Endothelial cell of umbilical vein (primary cell): ENCODE measurements at regions not wholly inside any gene's neighbourhood (a gene's known extent, or its start where the extent isn't known, plus 50 kb on each side); places are given as distances from the start of the nearest gene placed in this dataset.

Source experiments
- BruUV-seq: library from RNA; stranded (reverse); fragments of 400-500 nt; replicated peaks from 2 replicates; lab custom pipeline; 2021; lab: Mats Ljungman, UMichigan
- CTCF ChIA-PET: fragments of 300-600, 350-600 bp; sonication (Branson Sonifier 250); formaldehyde crosslinking; loops from one replicate; lab custom pipeline; 2021; ENCODE audit warnings: antibody characterized with exemption, inconsistent platforms; lab: Charles Lee
- POLR2A ChIA-PET: fragments of 300-600, 350-600 bp; sonication (Branson Sonifier 250); formaldehyde crosslinking; loops from one replicate; lab custom pipeline; 2021; ENCODE audit warnings: antibody characterized with exemption, inconsistent platforms; lab: Charles Lee
- DNase-seq: peaks from one replicate; pipeline ENCODE4 v3.0.0-alpha.2; 2011; ENCODE audit warnings: low read depth, low spot score
- FAIRE-seq: peaks from 2 replicates; lab custom pipeline; 2011; peaks lifted over from hg19 to GRCh38; lab: Jason Lieb, UNC
- H2AFZ ChIP-seq: 2 replicates; pipeline ENCODE4 v1.6.0; 2012; ENCODE audit warnings: low read depth, low read length, control low read depth, inconsistent platforms
- H3K27ac ChIP-seq: 2 replicates; pipeline ENCODE4 v1.5.1; 2011; ENCODE audit warnings: low read depth, mild to moderate bottlenecking, control low read depth, low read length, moderate library complexity; ENCODE audit not compliant: insufficient read depth
- H3K27me3 ChIP-seq, 2 experiments: 2 replicates each; pipeline versions ENCODE4 v1.6.0 to v1.6.1; 2011; ENCODE audit warnings: low read length in 2 of 2, mixed read lengths in 1 of 2; ENCODE audit not compliant: control insufficient read depth in 2 of 2, insufficient read depth in 2 of 2
- H3K36me3 ChIP-seq, 2 experiments: 2 replicates in 1 of 2; 3 replicates in 1 of 2; pipeline ENCODE4 v1.5.1; 2011; ENCODE audit warnings: low read length in 2 of 2, mild to moderate bottlenecking in 1 of 2, moderate library complexity in 1 of 2; ENCODE audit not compliant: control insufficient read depth in 2 of 2, insufficient read depth in 2 of 2; ENCODE audit errors: extremely low read depth in 1 of 2
- H3K4me1 ChIP-seq: 3 replicates; pipeline ENCODE4 v1.5.1; 2011; ENCODE audit warnings: mild to moderate bottlenecking, low read length; ENCODE audit not compliant: control insufficient read depth, insufficient read depth; ENCODE audit errors: extremely low read depth
- H3K4me2 ChIP-seq: 2 replicates; pipeline ENCODE4 v1.6.1; 2011; ENCODE audit warnings: low read length, control low read depth, mixed read lengths; ENCODE audit not compliant: insufficient read depth
- H3K4me3 ChIP-seq, 3 experiments: fragments of 200-600 bp in 1 of 3; sonication (generic), shearing (Covaris generic) in 1 of 3; replicated peaks in 1 of 3; 2 replicates each; pipeline ENCODE4 v1.5.1; 2011 to 2016; ENCODE audit warnings: control low read depth in 3 of 3, low read length in 3 of 3, mild to moderate bottlenecking in 2 of 3, inconsistent platforms in 1 of 3, low read depth in 1 of 3, moderate library complexity in 1 of 3; ENCODE audit not compliant: insufficient read depth in 1 of 3
- H3K79me2 ChIP-seq: 2 replicates; pipeline ENCODE4 v1.6.0; 2012; ENCODE audit warnings: low read length, inconsistent platforms; ENCODE audit not compliant: control insufficient read depth, insufficient read depth
- H3K9ac ChIP-seq: replicated peaks from 2 replicates; pipeline ENCODE3; 2011; ENCODE audit warnings: low read length, control low read depth; ENCODE audit not compliant: insufficient read depth; ENCODE audit errors: extremely low read depth
- H3K9me1 ChIP-seq: replicated peaks from 3 replicates; pipeline ENCODE4 v1.6.0; 2011; ENCODE audit warnings: mild to moderate bottlenecking, low read length; ENCODE audit not compliant: control insufficient read depth, insufficient read depth; ENCODE audit errors: extremely low read depth
- H3K9me3 ChIP-seq: replicated peaks from 2 replicates; pipeline ENCODE4 v1.5.1; 2012; ENCODE audit warnings: low read length, inconsistent platforms; ENCODE audit not compliant: control insufficient read depth, insufficient read depth
- H4K20me1 ChIP-seq: replicated peaks from 2 replicates; pipeline ENCODE3; 2011; ENCODE audit warnings: mild to moderate bottlenecking, low read length; ENCODE audit not compliant: control insufficient read depth, insufficient read depth; ENCODE audit errors: extremely low read depth
- EZH2 ChIP-seq: IDR thresholded peaks from 2 replicates; pipeline ENCODE4 v1.6.1; 2012; ENCODE audit warnings: borderline replicate concordance, low read depth, mild to moderate bottlenecking, moderate library complexity, low read length, inconsistent platforms; ENCODE audit not compliant: severe bottlenecking
- FOS ChIP-seq: IDR thresholded peaks from 2 replicates; pipeline ENCODE4 v1.6.1; 2011; ENCODE audit warnings: mild to moderate bottlenecking, low read length, moderate library complexity, borderline replicate concordance; ENCODE audit not compliant: insufficient read depth
- GATA2 ChIP-seq: IDR thresholded peaks from 2 replicates; pipeline ENCODE4 v1.7.0; 2011; ENCODE audit warnings: low read depth, mild to moderate bottlenecking, moderate library complexity, mixed read lengths, low read length; ENCODE audit not compliant: insufficient read length, insufficient read depth
- JUN ChIP-seq: IDR thresholded peaks from 2 replicates; pipeline ENCODE4 v1.6.1; 2011; ENCODE audit warnings: borderline replicate concordance, low read depth; ENCODE audit not compliant: insufficient read length, insufficient read depth
- MYC ChIP-seq: IDR thresholded peaks from one replicate; pipeline ENCODE4 v1.6.1; 2011; ENCODE audit warnings: mild to moderate bottlenecking, low read depth, low read length
- POLR2A ChIP-seq: IDR thresholded peaks from 2 replicates; pipeline ENCODE4 v1.6.1; 2012; ENCODE audit warnings: low read depth, mild to moderate bottlenecking, control low read depth, low read length
- POLR2AphosphoS5 ChIP-seq: IDR thresholded peaks from 2 replicates; pipeline ENCODE4 v1.6.1; 2012; ENCODE audit warnings: low read depth, mild to moderate bottlenecking, control low read depth, low read length, moderate library complexity; ENCODE audit not compliant: insufficient read depth
- dilution Hi-C: fragments of 300-500 bp; cut with MboI; formaldehyde crosslinking; loops from one replicate; pipeline ENCODE4 v1.15.0; 2019; ENCODE audit warnings: low sequenced_read_pairs; ENCODE audit not compliant: extremely low pct_ligation_motif_present
- intact Hi-C: fragments of 100-400 bp; cut with micrococcal nuclease; formaldehyde crosslinking; loops from one replicate; pipeline ENCODE4 v1.10.0; 2022
- TF ChIP-seq, protein P1 (sequence below), 2 donors: IDR thresholded peaks; 1 replicate in 1 of 2; 2 replicates in 1 of 2; pipeline ENCODE4 v1.5.1; 2011; ENCODE audit warnings: low read length in 2 of 2, mild to moderate bottlenecking in 2 of 2, moderate library complexity in 2 of 2, control low read depth in 1 of 2, inconsistent platforms in 1 of 2, low read depth in 1 of 2; ENCODE audit not compliant: insufficient read depth in 1 of 2; ENCODE audit errors: extremely low read depth in 1 of 2
- TF ChIP-seq, protein P2 (sequence below): IDR thresholded peaks from 2 replicates; pipeline ENCODE4 v1.6.1; 2011; ENCODE audit not compliant: insufficient read depth, insufficient read length

DNA sequence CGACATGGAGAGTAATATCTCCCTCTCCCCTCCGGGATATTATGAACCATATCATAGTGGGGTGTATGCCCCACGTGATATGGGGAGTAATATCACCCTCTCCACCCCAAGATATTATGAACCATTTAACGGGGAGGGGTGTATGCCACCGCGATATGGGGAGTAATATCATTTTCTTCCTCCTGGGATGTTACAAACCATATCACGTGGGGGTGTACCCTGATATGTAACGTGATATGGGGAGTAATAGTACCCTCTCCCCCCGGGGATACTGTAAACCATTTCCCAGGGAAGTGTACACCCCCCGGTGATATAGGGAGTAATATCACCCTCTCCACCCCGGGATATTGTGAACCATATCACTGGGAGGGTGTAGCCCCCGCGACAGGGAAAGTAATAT is 62.1 kb downstream of the ERICH4 start:
- intact Hi-C loops (no loop called here), dilution Hi-C loops (no loop called here)
- no peak overlapping the region for H3K27ac ChIP-seq
- H3K9me3 ChIP-seq, result no peaks in the 10 kb centered on the region
- no peak overlapping the region for H3K4me2 ChIP-seq
- no peak overlapping the region for H2AFZ ChIP-seq
- FAIRE-seq, result no peak
- no TSS peak for BruUV-seq
- no peaks in the 10 kb centered on the region for H3K79me2 ChIP-seq
- no peak for DNase-seq
- TF ChIP-seq MYC (no peak), GATA2 (no peak), EZH2 (no peak), FOS (no peak), POLR2AphosphoS5 (no peak), POLR2A (no peak), JUN (no peak)
- TF ChIP-seq, protein P1, sequence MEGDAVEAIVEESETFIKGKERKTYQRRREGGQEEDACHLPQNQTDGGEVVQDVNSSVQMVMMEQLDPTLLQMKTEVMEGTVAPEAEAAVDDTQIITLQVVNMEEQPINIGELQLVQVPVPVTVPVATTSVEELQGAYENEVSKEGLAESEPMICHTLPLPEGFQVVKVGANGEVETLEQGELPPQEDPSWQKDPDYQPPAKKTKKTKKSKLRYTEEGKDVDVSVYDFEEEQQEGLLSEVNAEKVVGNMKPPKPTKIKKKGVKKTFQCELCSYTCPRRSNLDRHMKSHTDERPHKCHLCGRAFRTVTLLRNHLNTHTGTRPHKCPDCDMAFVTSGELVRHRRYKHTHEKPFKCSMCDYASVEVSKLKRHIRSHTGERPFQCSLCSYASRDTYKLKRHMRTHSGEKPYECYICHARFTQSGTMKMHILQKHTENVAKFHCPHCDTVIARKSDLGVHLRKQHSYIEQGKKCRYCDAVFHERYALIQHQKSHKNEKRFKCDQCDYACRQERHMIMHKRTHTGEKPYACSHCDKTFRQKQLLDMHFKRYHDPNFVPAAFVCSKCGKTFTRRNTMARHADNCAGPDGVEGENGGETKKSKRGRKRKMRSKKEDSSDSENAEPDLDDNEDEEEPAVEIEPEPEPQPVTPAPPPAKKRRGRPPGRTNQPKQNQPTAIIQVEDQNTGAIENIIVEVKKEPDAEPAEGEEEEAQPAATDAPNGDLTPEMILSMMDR (IDR thresholded peaks at IDR 0.05; ENCODE audit: extremely low read depth in 1 of 2, insufficient read depth in 1 of 2, low read depth in 1 of 2, low read length in 2 of 2), result no peak
- TF ChIP-seq, protein P2, sequence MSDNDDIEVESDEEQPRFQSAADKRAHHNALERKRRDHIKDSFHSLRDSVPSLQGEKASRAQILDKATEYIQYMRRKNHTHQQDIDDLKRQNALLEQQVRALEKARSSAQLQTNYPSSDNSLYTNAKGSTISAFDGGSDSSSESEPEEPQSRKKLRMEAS, result no peak
- POLR2A ChIA-PET, result no interaction called here
- H3K9ac ChIP-seq, result no peak overlapping the region
- no peaks in the 10 kb centered on the region for H4K20me1 ChIP-seq
- no peaks in the 10 kb centered on the region for H3K9me1 ChIP-seq
- no peak overlapping the region for H3K4me3 ChIP-seq
- CTCF ChIA-PET, result no interaction called here
- H3K4me1 ChIP-seq, result peaks cover 15% of the 10 kb centered on the region
- peaks cover 5 to 9% of the 10 kb centered on the region in 2 experiments for H3K27me3 ChIP-seq
- no peaks in the 10 kb centered on the region for H3K36me3 ChIP-seq
